Stimulated activated CD4-positive, alpha-beta T cell treated with anti-CD3 and anti-CD28 coated beads, Interleukin-15, amount 100 ng/mL, for 1 hour (primary cell): ENCODE measurements at regions not wholly inside any gene's neighbourhood (a gene's known extent, or its start where the extent isn't known, plus 50 kb on each side); places are given as distances from the start of the nearest gene placed in this dataset.

ENCODE experiments used
- DNase-seq, 2 donors: peaks; one replicate each; pipeline ENCODE4 v3.0.0-alpha.2; 2020; ENCODE audit warnings: low read depth in 1 of 2, low spot score in 1 of 2

DNA sequence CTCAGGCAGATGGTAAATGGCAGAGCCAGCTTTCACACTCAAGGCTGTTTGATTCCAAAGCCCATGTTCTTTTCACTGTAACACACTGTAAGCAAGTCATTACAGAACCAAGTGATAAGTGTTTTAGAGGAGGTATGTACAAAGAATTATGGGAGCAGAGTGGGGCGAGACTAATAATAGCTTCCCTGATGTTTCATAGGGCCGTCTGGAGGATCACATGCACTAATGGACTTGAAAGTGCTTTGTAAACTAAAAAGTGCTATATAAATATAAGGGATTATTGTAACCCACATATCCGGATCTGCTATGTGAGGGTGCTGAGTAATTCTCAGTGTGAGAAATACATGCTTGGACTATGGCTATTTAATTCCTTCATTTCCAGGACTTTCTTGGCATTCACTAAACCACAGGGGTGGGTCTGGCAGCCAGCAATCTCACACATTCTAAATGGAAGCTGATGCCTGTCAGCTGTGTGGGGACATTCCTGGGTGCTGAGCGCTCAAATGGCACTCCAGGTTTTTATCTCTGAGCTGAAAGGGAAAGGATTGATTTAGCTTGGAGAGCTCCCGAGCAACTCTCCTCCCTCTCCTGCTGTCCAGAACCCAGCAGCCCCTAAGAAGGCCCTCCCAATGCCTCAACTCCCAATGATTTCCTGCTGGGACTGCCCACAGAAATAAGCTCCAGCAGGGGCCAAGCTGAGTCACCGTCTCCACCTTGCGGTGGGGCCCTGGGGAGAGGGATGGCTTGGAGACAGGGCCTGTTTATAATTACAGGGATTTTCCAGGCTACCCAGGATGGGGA lies 222.8 kb downstream of the SOX11 start:
- DNase-seq = no peak

DNA sequence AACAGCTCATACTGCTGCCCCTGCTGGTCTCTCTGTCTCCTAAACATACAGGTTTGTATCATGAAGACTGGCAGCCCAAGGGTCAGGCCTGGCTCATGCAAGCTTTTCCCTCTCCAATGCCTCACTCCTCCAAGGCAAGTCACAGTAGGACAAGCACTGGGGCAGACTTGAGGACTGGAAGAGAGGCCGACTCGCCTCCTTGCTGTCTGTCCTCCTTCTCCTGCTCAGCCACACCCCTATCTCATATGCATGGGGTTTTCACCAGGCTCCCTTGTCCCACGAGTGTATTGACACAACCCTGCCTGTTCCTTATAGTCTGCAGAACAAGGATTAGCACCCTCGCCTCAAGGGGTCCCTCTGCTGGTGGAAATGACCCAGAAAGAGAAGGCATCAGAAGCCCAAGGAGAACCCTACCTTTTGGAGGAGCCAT lies 223.7 kb downstream of the SOX11 start:
- DNase-seq = no peak

GRCh38 chr2:5921081-5921642 lies 229.0 kb downstream of the SOX11 start:
- DNase-seq = no peak

DNA sequence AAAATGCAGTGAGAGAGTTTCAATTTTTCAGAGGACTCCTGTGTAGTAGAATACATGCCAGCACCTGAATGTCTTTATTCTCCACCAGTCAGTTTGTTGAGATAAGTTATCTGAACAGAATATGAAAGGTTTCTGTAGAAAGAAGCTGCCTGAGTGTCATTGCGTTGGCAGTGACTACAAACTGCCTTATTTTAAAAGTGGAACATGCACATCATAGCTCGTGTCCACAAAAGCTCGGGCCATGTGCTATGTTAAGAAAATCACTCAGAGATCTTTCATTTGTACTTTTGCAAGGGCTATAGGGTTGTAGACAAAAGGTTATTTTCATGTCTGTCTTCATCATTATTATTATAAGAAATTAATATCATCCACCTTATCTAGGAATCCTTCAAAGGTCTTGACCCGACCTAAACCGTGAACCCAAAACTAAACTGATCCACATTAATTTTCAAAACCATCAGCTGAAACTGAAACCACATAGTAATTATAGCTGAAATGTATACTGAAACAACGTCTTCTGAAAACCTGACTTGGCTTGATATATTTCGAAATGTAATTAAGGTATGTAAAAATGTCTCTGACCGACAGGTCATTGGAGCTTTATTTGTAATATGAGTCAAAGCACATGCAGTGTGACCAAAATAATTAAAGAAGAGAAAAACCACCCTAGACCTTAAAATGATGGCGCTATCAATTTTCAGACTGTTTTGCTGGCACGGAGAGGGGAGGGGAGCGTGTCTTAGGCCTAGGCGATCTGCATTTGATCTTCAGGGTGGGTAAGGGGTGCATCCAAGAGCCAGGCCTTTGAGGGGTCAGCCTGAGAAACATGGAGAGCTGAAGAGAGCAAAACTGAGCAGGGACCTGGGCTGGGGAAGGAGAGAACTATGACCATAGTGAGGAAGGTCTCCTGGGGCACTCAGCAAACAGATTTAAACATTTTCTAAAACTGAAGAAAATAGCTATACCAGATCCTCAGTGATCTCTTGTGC lies 232.1 kb downstream of the SOX11 start:
- no peak for DNase-seq

GRCh38 chr2:5925604-5926003 lies 233.4 kb downstream of the SOX11 start:
- DNase-seq = no peak

GRCh38 chr2:5926871-5927512 lies 234.8 kb downstream of the SOX11 start:
- no peak for DNase-seq

DNA sequence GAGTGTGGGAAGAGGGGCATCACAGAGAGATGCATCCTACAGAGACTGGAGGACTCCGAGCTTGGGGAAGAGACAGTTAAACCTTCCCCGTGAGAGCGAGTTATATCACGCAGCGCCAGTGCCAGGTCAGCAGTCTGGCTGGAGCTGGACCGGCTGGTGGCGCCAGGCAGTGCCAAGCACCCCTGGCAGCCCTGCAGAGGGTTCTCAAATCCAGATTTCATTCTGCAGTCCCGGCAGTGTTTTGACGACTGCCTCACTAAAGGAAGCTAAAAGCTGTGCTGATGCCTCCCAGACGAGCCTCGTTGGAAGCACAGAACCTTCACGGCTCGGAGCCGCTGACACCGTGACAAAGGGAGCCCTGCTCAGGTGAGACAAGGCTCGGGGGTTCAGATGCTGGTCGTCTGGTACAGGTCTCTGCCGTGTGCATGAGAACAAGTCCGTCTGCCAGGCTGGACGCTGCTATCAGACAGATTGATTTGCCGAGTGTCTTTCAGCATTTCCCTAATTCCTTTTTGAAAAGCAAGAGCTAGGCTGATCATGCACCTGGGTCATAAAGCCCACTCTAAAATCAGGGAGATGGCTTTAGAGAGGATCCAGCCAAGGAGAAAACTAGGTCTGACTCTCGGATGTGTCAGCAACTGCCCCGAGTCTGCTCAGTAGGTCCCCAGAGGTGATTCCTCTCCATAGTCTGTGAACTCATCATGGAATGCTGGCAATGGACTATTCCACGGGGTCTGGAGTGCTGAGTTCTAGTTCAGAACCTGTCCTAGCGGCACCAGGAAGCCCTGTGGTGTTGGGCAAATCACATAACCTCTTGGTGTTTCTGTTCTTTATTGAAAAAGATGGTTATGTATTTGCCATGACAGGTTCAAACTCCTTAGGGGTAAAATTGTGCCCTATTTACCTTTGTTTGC lies 240.6 kb downstream of the SOX11 start:
- DNase-seq = no peak

- DNase-seq = no peak
Observed at GRCh38 chr2:5933669-5934068, 241.5 kb downstream of the SOX11 start.

- no peak for DNase-seq
Observed at GRCh38 chr2:5937321-5937720, 245.1 kb downstream of the SOX11 start.

GRCh38 chr2:5937851-5938565 lies 245.8 kb downstream of the SOX11 start:
- DNase-seq = no peak

GRCh38 chr2:5938566-5938896 lies 246.3 kb downstream of the SOX11 start:
- DNase-seq = no peak

DNA sequence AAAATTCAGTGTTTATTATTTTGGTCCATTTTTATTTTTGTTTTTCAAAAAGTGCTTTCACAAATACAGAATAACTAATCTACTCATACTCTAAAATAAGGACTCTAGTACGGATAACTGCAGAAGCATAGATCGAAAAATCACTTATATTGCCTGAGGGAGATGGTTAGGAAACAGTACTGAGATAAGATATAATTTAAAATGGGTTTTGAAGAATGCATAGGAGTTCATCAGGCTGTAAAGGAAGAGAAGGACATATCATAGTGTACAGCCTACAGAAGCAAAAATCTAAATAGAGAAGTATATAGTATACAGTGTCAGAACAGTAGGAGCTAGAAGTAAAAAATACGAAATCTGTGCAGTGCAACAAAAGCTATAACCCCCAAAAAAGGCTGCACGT lies 247.4 kb downstream of the SOX11 start:
- no peak for DNase-seq

DNA sequence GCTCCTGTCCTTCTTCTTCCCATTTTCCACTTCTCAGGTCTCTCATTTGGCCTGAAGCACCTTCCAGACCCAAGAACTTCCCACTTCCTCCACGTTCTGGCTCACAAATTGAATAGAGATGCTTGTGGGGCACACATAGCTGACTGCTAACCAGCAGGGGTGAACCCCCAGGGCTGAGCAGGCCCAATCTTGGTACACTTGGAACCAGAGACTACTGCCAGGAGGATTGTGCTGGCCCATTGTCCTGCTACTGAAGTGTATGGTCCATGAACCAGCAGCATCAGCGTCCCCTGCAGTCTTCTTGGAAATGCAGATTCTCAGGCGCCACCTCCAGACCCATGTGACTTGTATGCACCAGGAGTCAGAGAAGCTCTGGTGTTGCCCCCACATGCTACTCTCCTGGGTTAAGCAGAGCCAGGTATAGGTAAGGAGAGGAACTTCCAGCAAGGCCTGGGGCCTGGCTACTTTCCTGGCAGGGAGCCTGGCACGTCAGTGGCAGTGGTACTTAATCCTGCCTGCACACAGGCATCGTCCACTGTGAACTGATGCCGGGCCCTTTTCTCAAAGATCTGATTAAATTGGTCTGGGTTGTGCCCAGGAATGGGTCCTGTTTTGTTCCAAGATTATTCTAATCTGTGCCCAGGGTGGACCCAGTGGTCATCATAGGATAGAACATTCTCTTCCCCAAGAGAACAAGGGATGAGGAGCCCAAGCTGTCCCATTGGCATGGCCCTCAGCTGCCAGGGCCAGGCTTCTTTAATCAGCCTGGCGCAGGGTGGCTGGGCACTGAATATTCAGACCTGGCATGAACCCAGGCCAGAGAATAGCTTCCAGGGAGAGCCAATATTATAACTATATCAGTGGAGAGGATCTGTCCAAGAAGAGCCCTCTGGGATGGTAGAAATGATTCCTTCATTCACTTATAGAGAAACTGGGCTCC lies 248.7 kb downstream of the SOX11 start:
- DNase-seq = no peak

DNA sequence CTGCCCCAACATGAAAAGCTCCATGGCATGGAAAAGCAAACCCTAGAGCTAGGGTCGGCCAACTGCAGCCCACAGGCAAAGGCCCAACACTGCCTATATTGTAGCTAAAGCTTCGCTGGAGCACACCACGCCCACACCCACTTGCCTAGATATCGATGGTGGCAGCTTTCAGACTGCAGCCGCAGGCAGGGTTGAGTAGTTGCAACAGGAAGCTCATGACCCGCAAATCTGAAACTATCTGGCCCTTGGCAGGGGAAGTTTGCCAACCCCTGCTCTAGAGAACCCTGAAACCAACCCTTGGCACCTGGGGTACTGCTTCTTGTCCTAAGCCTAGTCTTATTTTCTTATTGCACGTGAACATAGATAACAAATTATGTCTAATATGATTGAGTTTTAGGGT lies 250.0 kb downstream of the SOX11 start:
- DNase-seq = no peak

DNA sequence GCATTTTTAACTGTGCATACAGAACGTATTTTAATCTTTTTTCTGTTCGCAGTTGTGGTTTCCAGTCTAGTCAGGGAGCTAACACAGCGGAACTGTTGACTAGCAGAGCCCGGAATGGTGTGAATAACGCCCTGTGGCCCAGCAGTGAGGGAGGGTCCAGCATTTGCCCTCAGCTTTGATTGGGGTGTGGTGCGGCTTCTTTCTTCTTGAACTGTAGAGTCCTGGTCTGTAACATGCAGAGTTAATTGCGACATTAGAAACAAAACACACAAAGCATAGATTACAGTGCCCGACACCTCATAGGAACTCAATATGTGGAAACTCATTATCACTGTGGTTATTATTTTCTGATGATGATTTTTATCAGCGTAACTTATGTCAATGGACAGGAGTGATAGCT lies 253.6 kb downstream of the SOX11 start:
- DNase-seq = no peak

- DNase-seq = no peak
Observed at GRCh38 chr2:5946225-5947115, 254.3 kb downstream of the SOX11 start.

DNA sequence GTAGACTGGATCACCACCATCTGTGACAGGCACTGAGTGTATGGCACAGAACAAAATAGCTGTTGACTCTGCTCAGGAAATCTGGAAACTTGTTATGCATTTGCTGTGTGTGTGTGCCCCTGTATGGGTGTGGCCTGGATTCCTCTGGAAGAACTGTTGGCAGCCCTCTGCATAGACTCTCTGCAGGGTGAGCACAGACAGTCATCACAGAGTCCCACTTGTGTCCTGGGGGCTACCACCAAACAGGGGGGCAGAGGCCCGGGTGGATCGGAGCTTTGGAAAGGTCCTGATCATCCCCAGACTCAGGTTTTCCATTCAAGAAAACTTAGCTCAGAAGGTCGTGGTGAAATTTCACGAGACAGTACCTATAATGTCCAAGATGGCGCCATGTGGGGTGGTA lies 258.6 kb downstream of the SOX11 start:
- no peak for DNase-seq

- no peak for DNase-seq
Observed at GRCh38 chr2:5951471-5951870, 259.3 kb downstream of the SOX11 start.
